HG03025 (cell line): ENCODE measurements at regions not wholly inside any gene's neighbourhood (a gene's known extent, or its start where the extent isn't known, plus 50 kb on each side); places are given as distances from the start of the nearest gene placed in this dataset.

Experiments used
- ATAC-seq: cut with Tn5 transposase; IDR thresholded peaks from one replicate; pipeline ENCODE4 v1.9.1; 2021; ENCODE audit warnings: mild to moderate bottlenecking, moderate library complexity; ENCODE audit not compliant: unreplicated experiment, low FRiP score

- no peak for ATAC-seq
Observed at GRCh38 chr4:11194431-11194830, 234.3 kb downstream of the HS3ST1 start.

DNA sequence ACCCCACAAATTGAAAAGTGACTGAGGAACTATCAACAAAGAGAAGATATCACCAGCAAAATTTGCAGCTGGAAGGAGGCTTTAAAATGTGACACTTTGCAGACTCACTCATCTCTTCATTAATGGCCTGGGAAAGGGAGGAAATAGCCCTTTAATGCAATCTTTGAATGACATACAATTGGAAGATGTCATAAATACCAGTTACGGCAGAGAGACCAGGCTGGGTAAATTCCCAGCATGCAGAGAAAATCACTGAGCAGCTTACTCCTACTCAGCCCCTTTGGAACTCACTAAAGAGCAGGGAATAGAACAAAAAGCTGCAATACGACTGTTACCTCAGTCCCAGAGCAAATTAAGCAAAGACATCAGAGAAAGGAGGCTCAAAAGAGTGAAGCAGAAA is 238.9 kb downstream of the HS3ST1 start:
- ATAC-seq, result no peak

DNA sequence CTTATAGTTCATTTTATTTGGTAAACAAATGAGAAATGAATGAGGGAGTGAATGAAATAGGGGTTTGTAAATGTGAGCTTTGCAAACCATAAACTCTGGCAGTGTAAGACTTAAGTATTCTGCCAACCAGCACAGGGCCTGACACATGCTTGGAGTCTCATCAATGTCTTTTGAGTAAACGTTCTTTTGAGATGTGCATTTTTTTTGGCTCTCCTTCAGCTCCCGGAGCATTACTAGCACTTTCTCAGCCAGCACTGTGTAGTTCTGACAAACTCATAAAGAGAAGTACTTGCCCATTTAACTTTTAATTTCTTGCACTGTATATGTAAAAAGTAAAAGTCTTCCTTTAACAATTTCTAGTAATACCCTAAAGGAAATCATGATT is 245.3 kb downstream of the HS3ST1 start:
- ATAC-seq, result no peak

DNA sequence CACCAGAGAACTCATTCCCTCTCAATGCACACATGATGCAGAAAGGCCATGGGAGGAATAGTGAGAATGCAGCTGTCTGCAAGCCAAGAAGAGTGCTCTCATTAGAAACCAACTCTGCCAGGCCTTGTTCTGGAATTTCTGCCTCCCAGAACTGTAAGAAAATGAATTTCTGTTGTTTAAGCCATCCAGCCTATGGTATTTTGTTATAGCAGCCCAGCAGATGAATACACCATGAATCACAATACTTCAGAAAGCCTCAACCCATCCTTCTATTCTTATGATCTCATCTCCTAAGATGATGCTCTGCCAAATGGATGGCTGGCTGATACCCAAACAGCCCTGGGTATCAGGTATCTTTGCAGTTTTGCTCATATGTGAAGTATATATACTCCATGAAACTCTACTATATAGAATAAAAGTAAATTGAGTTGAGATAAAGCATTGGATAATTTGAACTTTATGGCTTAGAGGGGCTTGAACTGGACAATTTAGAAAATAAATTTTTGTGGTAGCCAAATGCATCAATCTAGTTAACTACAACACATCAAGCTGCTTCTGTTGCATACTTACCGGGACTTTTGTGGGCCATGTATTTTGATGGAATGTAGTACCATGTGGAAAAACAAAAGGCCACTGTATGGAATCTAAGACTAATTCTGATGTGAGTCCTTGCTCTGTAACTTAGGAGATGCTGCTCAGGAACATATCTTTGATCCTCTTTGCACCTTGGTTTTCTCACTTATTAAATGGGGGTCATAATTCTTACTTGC is 245.9 kb downstream of the HS3ST1 start:
- ATAC-seq, result no peak

- ATAC-seq, result no peak
Observed at GRCh38 chr4:11182031-11182430, 246.7 kb downstream of the HS3ST1 start.

DNA sequence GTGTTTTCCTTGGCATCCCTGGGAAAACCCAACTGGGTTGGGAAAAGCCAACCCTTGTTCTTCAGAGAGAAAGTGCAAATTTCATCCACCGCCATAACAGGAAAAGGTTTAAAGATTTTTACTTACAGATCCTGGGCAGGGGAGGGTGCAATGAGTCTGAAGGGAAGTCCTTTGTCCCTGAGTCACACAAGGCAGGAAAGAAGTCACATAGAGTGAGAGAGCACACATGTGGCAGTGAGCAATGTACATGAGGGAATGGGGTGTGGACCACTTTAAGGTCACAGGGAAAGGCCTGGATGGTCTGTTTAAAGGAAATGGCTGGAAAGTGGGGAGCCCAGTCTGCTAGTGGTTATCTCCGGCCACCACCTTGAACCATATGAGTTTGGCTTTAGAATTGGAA is 248.9 kb downstream of the HS3ST1 start:
- no peak for ATAC-seq

GRCh38 chr4:11178433-11178832 is 250.3 kb downstream of the HS3ST1 start:
- ATAC-seq, result no peak

- ATAC-seq, result no peak
Observed at GRCh38 chr4:11175374-11175773, 253.3 kb downstream of the HS3ST1 start.

DNA sequence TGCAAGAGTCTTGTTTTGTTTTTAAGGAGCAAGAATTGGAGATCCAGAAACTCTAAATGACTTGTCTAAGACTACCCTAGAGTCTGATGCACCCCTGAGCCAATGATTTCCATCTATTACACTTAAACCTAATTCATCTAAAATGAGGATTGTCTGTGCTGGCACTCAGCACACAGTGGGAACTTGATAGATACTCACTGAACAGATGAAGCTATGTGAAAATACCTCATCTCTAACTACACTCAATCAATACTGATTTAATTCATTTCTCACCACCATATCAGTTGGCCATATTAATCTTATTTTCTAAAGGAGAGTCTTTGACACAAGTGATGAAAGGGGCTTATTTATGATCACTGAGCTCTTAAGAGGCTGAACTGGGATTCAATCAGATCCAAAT is 262.1 kb downstream of the HS3ST1 start:
- ATAC-seq, result no peak

DNA sequence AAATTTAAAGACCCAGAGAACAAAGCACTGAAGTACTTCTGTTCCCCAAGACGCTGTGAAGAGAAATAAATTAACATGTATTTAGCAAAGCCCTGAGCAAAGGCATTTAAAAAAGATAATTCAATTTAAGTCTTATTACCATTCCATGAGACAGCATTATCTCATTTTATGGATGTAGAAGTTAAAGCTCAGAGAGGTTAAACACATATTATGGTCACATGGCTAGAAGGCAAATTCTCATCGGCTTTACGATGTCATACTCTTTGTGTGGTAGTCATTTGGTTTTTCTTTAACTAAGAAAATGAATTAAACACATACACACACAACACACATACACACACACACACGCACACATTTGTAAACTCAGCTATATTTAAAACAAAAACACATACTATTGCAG is 262.7 kb downstream of the HS3ST1 start:
- ATAC-seq, result no peak

GRCh38 chr4:11165052-11165451 is 263.6 kb downstream of the HS3ST1 start:
- ATAC-seq, result no peak

GRCh38 chr4:11160288-11160687 is 268.4 kb downstream of the HS3ST1 start:
- ATAC-seq, result no peak

DNA sequence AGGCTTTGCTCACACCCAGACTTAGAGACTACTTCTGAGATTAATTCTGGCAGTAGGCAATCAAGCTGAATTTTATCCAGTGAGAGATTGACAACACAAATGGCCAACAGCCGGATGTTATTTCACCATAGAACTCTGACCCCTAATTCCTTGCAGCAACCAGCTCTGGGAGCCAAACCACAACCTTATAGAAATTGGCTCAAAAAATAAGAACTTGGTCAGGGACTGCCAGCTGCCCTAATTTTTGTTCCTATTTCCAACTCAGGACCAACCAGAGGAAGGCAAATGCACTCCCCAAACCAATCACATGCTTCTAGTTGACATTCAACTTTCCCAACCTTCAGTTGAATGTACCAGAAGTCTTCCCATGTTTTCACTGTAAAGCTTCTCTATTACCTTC is 269.7 kb downstream of the HS3ST1 start:
- no peak for ATAC-seq

DNA sequence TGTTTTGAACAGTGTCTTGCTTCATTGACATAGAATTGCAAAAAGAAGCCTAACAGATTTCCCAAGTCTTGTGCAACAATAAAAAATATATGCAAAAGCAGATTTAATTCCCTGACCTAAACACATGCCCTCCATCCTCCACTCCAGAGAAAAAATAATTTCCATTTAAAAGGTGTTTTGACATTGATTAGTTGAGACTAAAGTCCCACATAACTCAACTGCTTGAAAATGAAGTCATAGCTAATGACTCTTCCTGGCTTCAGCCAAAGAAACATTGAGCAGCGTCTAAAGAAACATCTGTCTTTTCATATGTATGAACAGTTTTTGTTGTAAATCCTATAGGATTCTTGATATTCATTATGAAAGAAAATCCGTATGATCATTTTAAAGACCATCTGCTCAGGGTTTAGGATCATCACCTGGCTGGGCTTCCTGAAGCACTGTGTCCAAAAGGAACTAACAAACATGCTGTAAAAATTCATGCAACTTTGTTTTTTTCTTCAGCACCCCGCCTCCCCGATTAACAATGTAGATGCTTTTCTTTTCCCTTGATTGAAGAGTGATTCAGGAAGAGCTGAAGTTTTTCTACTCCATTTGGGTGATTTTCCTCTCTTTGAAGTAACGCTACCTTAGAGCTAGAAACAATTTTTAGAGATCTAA is 273.4 kb downstream of the HS3ST1 start:
- no peak for ATAC-seq

DNA sequence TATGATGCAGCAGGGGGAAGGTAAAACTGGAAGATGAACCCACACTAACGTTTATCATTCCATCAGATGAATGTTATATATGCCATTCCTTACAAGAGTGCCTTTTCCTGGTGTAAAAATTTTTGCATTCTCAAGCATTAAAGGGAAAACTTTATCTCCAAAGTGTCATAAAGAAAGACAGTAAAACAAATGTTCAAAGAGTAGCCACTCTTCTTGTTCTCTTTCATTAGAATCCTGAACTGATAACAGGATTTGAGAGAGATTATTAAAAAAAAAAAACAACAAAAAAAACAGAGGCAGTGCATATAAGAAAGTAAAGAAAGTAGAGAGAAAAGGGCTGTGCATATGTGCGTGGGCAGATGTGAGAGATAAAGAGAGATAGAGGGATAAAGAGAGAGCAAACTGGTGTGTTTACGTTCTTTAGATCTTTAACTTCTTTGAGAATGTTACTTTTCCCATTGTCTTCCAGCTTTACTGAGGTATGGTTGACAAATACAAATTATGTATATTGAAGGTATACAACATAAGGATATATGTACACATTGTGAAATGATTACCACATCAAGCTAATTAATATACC is 275.4 kb downstream of the HS3ST1 start:
- no peak for ATAC-seq

GRCh38 chr4:11152684-11153083 is 276.0 kb downstream of the HS3ST1 start:
- ATAC-seq, result no peak

DNA sequence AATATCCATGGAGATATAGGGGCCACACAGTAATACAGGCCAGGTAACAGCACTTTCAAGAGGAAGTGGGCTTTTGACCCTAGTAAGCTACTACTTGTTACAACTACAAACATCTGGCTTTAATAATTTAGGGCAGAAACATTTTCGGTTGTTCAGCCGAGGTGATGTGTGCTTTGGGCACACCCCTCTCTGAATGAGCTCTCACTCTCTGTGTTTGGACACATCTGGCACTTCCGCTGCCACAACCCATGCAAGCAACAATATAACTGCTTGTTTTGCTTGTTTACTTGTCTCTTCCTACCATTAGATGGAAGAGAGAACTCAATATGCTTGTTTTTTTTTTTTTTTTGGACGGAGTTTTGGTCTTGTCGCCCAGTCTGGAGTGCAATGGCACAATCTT is 277.2 kb downstream of the HS3ST1 start:
- ATAC-seq, result no peak

- no peak for ATAC-seq
Observed at GRCh38 chr4:11149612-11150259, 279.0 kb downstream of the HS3ST1 start.

DNA sequence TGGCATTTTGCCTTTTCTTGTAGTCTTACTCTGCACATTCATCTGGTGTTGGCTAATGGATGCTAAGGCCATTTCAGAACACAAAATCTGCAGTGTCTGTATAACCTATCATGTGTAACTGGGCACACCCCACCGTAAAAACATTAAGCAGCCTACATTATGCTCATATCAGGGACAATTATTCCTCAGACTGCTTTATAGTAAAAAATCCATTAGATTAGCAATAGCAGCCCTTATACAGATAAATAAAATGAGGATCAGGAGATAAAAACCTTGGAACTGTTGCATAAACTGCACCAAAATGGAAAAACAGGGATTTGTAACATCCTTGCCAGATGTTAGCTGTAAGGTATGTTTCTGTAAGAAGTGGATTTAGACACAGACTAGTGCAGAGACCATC is 288.8 kb downstream of the HS3ST1 start:
- ATAC-seq, result no peak

DNA sequence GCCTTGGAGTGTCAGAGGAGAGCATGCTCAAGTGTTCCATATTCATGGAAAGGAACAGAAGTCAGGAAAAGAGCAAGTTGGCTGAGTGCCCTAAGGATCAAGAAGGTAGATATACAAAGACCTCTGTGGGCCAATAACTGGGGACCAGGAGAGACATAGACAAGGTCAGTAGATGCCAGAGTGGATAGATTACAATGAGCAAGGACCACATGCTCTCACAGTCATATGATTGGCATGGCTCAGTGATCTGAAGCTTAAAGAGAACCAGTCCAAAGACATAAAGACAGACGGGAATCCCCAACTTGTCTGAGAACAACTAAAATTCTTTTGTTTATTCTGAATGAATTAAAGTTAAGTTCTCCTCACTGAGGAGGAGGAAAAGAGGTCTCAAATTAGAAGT is 289.7 kb downstream of the HS3ST1 start:
- no peak for ATAC-seq

- no peak for ATAC-seq
Observed at GRCh38 chr4:11134705-11135104, 294.0 kb downstream of the HS3ST1 start.
